Inflammatory macrophage treated with lipopolysaccharide for 1 hour (primary cell): ENCODE measurements at regions not wholly inside any gene's neighbourhood (a gene's known extent, or its start where the extent isn't known, plus 50 kb on each side); places are given as distances from the start of the nearest gene placed in this dataset.
"Not testable (repeated sequence)": the region's sequence is repeated elsewhere in the genome, so short reads cannot be mapped to it uniquely, and the experiment has no call there.

Experiments used
- DNase-seq, 2 donors: peaks; one replicate each; pipeline ENCODE4 v3.0.0-alpha.2; 2020 to 2022

GRCh38 chr12:90828621-90829020 is 126.4 kb downstream of the CCER1 start:
- no peak for DNase-seq

DNA sequence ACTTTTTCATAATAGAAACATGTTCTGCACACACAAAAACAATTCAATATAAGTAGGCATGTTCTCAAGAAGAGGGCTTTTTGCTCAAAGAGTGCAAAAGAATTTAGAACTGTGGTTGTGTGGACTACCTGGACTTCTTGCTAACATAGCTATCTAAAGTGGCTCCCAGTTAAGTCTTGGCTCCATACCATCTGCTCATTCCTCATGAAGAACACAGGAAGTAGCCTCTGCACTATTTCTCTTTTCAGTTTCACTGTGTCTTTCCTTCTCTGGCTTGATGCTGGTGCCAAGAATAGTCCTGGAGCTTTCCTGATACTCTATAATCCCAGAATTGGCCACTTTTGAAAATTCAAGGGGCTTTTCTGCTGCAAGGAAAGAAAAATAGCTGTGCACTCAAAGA is 127.4 kb downstream of the CCER1 start:
- no peak for DNase-seq

GRCh38 chr12:90826036-90826435 is 128.9 kb downstream of the CCER1 start:
- DNase-seq = no peak

DNA sequence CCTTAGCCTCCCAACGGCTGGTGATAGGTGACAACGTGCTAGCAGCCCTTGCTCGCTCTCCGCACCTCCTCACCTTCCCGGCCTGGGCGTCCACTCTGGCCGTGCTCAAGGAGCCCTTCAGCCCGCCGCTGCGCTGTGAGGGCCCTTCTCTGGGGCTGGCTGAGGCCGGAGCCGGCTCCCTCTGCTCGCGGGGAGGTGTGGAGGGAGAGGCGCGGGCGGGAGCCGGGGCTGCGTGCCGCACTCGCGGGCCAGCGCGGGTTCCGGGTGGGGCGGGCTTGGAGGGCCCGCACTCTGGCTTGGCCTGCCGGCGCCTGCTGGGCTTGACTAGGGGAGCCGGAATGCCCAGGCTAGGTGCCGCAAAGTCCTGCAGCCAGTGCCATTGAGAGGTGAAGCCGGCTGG is 131.1 kb downstream of the CCER1 start:
- DNase-seq = no peak

DNA sequence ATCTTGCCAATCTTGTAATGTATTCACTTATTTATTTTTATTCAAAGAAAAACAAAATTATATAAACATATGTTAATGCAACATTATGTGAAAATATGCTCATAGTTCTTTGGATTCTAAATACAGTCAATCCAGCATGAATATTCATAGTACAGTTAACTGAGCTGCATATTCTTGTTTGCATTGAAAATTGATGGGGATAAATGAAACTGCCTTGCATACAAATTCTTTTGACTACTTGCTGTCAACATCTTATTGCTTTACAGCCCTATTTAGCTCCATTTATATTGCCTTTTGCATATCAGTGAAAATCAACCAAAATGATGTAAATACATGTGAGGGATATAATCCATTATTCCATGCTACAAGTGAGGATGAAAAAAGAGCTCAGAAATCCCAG is 135.3 kb downstream of the CCER1 start:
- no peak for DNase-seq

DNA sequence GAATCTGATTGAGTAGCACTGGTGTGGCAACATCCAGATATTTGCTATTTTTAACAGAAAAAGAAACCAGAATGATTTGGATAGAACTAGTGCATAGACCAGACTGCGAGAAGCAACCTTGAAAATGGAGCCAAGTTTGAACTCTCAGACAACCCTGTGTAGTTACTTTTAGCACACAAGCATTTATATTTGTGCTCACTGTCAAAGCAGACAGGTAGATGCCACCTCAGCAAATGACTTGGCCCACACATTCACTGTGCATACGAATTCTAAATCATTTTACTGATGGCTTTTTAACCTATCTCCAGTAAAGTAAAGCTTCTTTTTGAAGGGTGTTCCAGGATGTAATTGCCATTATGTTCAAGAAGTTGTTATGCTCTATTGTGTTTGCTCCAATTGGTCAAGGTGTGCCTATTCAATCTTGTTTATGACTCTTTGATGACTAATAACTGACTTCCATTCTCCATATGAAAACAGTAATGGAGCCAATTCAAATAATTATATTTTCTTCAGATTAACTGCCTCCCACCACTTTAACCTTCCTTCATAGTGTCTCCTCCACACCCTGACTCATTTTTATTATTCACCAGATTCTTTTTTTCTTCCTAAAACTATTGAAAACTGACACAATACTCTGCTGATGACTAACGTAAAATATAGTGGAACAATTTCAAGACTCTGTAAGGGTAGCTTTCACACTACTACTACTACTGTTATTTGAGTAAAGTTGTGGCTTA is 138.5 kb downstream of the CCER1 start:
- DNase-seq = no peak

GRCh38 chr12:90809940-90810339 is 145.0 kb downstream of the CCER1 start:
- no peak for DNase-seq

DNA sequence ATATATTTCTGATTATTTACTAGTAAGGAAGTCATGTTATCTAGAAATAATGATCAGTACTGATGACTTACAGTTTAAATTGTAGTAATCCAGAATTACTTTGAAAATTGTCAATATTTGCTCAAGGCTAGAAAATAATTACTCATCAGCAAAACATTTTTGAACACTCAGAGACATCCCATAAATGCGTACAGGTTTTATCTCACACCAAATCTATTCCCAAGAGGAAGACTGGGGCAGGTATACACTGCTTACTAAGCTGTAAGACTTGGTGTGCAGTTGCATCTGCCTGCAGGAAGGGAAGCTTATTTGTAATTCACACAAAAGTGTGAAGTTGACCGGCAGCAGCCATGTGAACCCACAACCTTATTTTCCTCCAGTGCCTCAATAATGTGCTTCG is 146.4 kb downstream of the CCER1 start:
- no peak for DNase-seq

- DNase-seq = no peak
These were observed 152.2 kb downstream of the CCER1 start for GRCh38 chr12:90802727-90803126.

GRCh38 chr12:90801776-90802175 is 153.2 kb downstream of the CCER1 start:
- no peak for DNase-seq

DNA sequence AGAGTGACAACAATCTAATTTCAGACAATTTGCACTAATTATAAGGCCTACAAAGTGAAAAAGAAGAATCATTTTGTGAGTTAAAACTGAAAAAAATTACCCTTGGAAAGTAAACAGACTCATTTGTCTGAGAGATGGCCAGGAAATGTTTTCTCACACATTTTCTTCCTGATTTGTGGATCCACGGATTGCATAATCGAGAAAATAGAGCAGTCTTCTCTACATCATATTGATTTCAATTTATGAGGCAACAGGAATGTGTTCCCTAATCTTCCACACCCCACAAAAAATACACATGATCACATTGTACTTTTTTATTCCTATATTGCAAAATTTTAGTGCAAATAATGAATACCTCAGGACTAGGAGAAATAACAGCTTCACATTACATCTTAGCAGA is 160.8 kb downstream of the CCER1 start:
- DNase-seq = no peak

- DNase-seq = not testable (repeated sequence)
These were observed 162.3 kb downstream of the CCER1 start for GRCh38 chr12:90792718-90793117.

DNA sequence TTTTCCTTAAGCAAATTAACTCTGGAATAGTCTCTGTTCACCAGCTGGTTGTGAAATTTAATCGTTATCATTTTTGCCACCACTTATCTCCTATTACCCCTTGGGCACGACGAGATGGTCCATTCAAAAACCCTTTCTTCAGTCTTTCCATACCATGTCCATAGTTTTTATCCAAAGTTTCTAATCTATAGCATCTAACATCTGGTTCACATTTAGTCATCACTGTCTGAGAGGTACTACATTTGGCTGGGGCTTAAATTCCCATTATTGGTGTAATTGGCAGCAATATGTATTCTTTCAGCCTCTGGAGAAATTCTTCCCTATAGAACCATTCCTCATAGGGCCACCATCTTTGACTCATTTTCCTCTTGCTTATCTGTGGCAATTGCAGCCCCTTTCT is 163.5 kb downstream of the CCER1 start:
- no peak for DNase-seq

DNA sequence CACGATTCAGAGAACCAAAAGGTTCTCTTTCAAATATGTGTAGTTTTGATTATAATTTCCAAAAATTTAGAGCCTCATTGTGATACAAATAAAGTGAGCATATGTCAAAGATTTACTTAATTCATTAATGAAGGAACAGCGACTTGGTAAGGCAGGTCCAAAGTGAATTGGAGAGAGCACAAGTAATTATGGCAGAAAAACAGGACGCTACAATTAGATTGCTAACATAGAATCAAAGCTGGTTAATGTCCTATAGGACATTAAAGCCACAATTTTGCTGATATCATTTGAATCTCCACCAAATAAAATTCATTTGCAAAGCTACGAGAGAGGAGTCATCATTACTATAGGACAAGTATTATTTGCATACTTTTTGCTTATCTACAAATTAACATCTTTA is 164.2 kb downstream of the CCER1 start:
- no peak for DNase-seq

DNA sequence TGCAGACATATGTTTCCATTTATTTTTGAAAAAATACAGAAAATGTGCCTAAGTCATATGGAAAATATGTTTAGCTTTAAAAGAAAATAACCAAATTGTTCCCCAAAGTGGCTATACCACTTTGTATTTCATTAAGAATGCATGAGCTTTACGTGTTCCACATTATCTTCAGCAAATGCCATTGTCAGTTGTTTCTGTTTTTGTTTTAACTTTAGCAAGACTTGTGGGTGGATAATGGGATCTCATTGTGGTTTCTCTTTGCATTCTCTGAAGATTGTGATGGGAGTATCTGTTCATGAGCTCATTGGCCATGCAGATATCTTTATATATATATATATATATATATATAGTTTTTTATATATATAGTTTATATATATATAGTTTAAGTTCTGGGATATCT is 181.5 kb downstream of the CCER1 start:
- DNase-seq = no peak

DNA sequence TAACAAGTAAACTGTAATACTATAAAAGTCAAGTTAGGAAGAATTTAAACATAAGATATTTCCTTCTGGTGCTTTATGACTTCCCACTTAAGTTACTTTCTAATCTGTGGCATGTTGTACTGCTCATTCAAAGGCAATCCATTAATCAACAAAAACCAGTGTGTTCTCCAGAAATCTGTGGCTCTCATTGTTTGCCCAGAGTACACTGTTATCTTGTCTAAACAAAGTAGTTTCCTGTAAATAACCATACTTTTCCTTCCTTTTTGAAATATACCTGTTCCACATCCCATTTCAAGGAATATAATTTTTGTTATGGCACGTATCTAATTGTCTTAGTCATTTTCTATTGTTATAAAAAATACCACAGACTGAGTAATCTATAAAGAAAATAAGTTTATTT is 184.1 kb downstream of the CCER1 start:
- no peak for DNase-seq

- DNase-seq = no peak
These were observed 197.0 kb downstream of the CCER1 start for GRCh38 chr12:90757957-90758356.

DNA sequence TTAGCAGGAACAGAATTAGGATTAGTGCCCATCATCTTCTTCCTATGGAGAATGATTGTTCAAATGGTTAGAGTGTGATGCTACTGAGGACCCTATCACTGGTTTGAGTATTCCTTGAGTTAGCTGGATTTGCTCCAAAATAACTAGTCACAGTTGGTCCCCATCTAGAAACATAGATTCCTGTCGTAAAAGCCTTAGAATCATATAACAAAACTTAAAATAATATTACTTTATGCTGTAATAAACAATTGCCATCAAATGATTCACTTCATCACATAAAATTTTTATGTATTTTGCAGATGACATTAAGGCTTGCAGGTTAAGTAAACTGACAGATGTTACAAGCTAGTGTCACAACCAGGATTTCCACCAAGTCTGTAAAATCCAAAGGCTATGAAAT is 209.8 kb downstream of the CCER1 start:
- no peak for DNase-seq

DNA sequence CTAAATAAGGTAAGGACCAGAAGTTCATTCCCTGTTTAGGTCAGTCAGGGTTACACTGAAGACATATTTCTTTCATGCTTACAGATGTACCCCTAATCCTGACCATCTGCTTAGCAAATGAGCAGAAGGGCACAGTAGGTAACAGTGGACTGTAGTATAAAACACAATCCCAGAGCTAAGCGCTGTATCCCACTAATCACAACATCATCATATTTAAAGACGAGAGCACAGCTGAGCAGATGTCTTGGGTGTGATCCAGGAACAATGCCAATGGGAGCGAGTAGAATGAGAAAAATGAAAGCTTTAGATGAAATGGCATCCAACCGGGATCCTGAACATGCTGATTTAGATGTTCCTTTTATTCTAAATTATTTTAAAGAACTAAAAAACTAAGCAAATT is 213.4 kb downstream of the CCER1 start:
- no peak for DNase-seq

DNA sequence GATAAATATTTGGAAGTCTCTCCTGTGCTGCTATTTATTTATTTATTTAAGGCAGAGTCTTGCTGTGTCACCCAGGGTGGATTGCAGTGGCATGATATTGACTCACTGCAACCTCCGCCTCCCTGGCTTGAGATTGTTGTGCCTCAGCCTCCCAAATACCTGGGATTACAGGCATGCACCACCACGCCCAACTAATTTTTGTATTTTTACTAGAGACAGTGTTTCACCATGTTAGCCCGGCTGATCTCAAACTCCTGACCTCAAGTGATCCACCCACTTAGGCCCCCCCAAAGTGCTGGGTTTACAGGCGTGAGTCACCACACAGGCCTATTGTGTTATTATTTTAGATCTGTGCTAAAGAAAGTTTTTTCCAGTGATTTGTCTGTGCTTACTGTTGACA is 225.2 kb downstream of the CCER1 start:
- no peak for DNase-seq

DNA sequence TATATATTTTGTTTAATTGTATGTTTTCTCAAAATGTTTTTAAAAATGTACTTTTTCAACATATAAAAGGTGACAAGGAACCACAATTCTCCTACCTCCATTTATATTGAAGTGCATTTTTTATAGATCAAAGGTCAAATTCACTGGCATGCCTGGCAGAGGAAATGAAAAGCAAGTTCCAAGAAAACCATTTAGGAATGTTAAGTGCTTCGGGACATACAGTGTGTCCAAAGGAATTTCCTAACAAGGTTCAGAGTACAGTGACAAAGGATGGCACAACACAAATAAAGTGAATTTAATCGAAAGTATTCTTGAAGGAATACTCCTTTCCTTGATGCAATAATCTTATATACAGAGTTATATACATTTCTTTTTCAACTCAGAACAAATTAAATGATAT is 242.3 kb downstream of the CCER1 start:
- DNase-seq = no peak

GRCh38 chr12:90710711-90711110 is 244.3 kb downstream of the CCER1 start:
- DNase-seq = no peak

GRCh38 chr12:90706036-90706435 is 248.9 kb downstream of the CCER1 start:
- DNase-seq = no peak

- no peak for DNase-seq
These were observed 259.6 kb downstream of the CCER1 start for GRCh38 chr12:90695415-90695814.

GRCh38 chr12:90690120-90690519 is 264.9 kb downstream of the CCER1 start:
- DNase-seq = no peak

GRCh38 chr12:90687682-90688081 is 267.3 kb downstream of the CCER1 start:
- DNase-seq = not testable (repeated sequence)
